ENCODE measurements at regions not wholly inside any gene's neighbourhood (a gene's known extent, or its start where the extent isn't known, plus 50 kb on each side); places are given as distances from the start of the nearest gene placed in this dataset.

- DNase-seq (ENCODE audit: insufficient read length) (no peak), FAIRE-seq (peak; percentile 91)
- TF ChIP-seq TAF1 (IDR thresholded peaks at IDR 0.05; ENCODE audit: borderline replicate concordance, low read depth, low read length) (no peak), POLR2A (IDR thresholded peaks at IDR 0.05; ENCODE audit: low read depth, low read length) (no peak), POLR2AphosphoS5 (IDR thresholded peaks at IDR 0.05; ENCODE audit: low read depth, low read length) (no peak)
Measured at GRCh38 chrX:39891781-39892180, 206.0 kb downstream of the BCOR start.

GRCh38 chrX:39893417-39894338 is 204.1 kb downstream of the BCOR start:
- no peak for DNase-seq (ENCODE audit: insufficient read length)
- FAIRE-seq: peak; percentile 67
- TF ChIP-seq POLR2A (IDR thresholded peaks at IDR 0.05; ENCODE audit: low read depth, low read length) (no peak), POLR2AphosphoS5 (IDR thresholded peaks at IDR 0.05; ENCODE audit: low read depth, low read length) (no peak), TAF1 (IDR thresholded peaks at IDR 0.05; ENCODE audit: borderline replicate concordance, low read depth, low read length) (no peak)

GRCh38 chrX:39894683-39895082 is 203.1 kb downstream of the BCOR start:
- DNase-seq (ENCODE audit: insufficient read length) (no peak), FAIRE-seq (no peak)
- no peak for TF ChIP-seq TAF1 (IDR thresholded peaks at IDR 0.05; ENCODE audit: borderline replicate concordance, low read depth, low read length)
- no peak for TF ChIP-seq POLR2AphosphoS5 (IDR thresholded peaks at IDR 0.05; ENCODE audit: low read depth, low read length)
- no peak for TF ChIP-seq POLR2A (IDR thresholded peaks at IDR 0.05; ENCODE audit: low read depth, low read length)

GRCh38 chrX:39895218-39896110 is 202.3 kb downstream of the BCOR start:
- no peak for DNase-seq (ENCODE audit: insufficient read length)
- no peak for TF ChIP-seq TAF1 (IDR thresholded peaks at IDR 0.05; ENCODE audit: borderline replicate concordance, low read depth, low read length)
- no peak for TF ChIP-seq POLR2AphosphoS5 (IDR thresholded peaks at IDR 0.05; ENCODE audit: low read depth, low read length)
- no peak for TF ChIP-seq POLR2A (IDR thresholded peaks at IDR 0.05; ENCODE audit: low read depth, low read length)
- FAIRE-seq: peak; percentile 65

- no peak for DNase-seq (ENCODE audit: insufficient read length)
- TF ChIP-seq POLR2A (IDR thresholded peaks at IDR 0.05; ENCODE audit: low read depth, low read length) (no peak), POLR2AphosphoS5 (IDR thresholded peaks at IDR 0.05; ENCODE audit: low read depth, low read length) (no peak), TAF1 (IDR thresholded peaks at IDR 0.05; ENCODE audit: borderline replicate concordance, low read depth, low read length) (no peak)
- no peak for FAIRE-seq
Measured at GRCh38 chrX:39896951-39897740, 200.6 kb downstream of the BCOR start.

GRCh38 chrX:39897741-39898097 is 200.0 kb downstream of the BCOR start:
- DNase-seq (ENCODE audit: insufficient read length) (no peak), FAIRE-seq (peak; percentile 30)
- no peak for TF ChIP-seq POLR2A (IDR thresholded peaks at IDR 0.05; ENCODE audit: low read depth, low read length)

GRCh38 chrX:39898147-39898546 is 199.6 kb downstream of the BCOR start:
- no peak for DNase-seq (ENCODE audit: insufficient read length)
- TF ChIP-seq POLR2A (IDR thresholded peaks at IDR 0.05; ENCODE audit: low read depth, low read length) (no peak), TAF1 (IDR thresholded peaks at IDR 0.05; ENCODE audit: borderline replicate concordance, low read depth, low read length) (no peak), POLR2AphosphoS5 (IDR thresholded peaks at IDR 0.05; ENCODE audit: low read depth, low read length) (no peak)
- no peak for FAIRE-seq

- FAIRE-seq (no peak), DNase-seq (ENCODE audit: insufficient read length) (no peak)
- TF ChIP-seq TAF1 (IDR thresholded peaks at IDR 0.05; ENCODE audit: borderline replicate concordance, low read depth, low read length) (no peak), POLR2A (IDR thresholded peaks at IDR 0.05; ENCODE audit: low read depth, low read length) (no peak), POLR2AphosphoS5 (IDR thresholded peaks at IDR 0.05; ENCODE audit: low read depth, low read length) (no peak)
Measured at GRCh38 chrX:39899059-39899458, 198.7 kb downstream of the BCOR start.

GRCh38 chrX:39899856-39900776 is 197.6 kb downstream of the BCOR start:
- TF ChIP-seq TAF1 (IDR thresholded peaks at IDR 0.05; ENCODE audit: borderline replicate concordance, low read depth, low read length) (no peak), POLR2A (IDR thresholded peaks at IDR 0.05; ENCODE audit: low read depth, low read length) (no peak)
- FAIRE-seq: no peak
- DNase-seq (ENCODE audit: insufficient read length): no peak

- FAIRE-seq (no peak), DNase-seq (ENCODE audit: insufficient read length) (no peak)
- TF ChIP-seq TAF1 (IDR thresholded peaks at IDR 0.05; ENCODE audit: borderline replicate concordance, low read depth, low read length): no peak
- no peak for TF ChIP-seq POLR2AphosphoS5 (IDR thresholded peaks at IDR 0.05; ENCODE audit: low read depth, low read length)
- no peak for TF ChIP-seq POLR2A (IDR thresholded peaks at IDR 0.05; ENCODE audit: low read depth, low read length)
Measured at GRCh38 chrX:39900777-39901170, 197.0 kb downstream of the BCOR start.

Measured in GM12892 (cell line).